ENCODE measurements at regions not wholly inside any gene's neighbourhood (a gene's known extent, or its start where the extent isn't known, plus 50 kb on each side); places are given as distances from the start of the nearest gene placed in this dataset.
"Not testable (repeated sequence)": the region's sequence is repeated elsewhere in the genome, so short reads cannot be mapped to it uniquely, and the experiment has no call there.

GRCh38 chr5:67644221-67644920, 447.8 kb upstream of the CD180 start:
- Mint-ChIP-seq H3K27ac (no peak overlapping the region), H3K36me3 (no peaks in the 10 kb centered on the region), H3K4me1 (peaks cover 0 to 10% (median 7%) of the 10 kb centered on the region in 7 donors), H3K9me3 (peaks cover 0 to 19% (median 2%) of the 10 kb centered on the region in 11 donors), H3K4me3 (no peak overlapping the region), H3K27me3 (no peaks in the 10 kb centered on the region)
- DNase-seq (no peak), ATAC-seq (no peak)
- H3K4me3 ChIP-seq (ENCODE audit: low read length), result no peak overlapping the region
- intact Hi-C loops (cut with micrococcal nuclease), result no loop called here
- no peak overlapping the region for H3K27ac ChIP-seq (ENCODE audit: low read depth, low read length)
- no peaks in the 10 kb centered on the region for H3K36me3 ChIP-seq (ENCODE audit: control insufficient read depth in 2 of 3, insufficient read depth in 3 of 3, low read length in 3 of 3)
- POLR2A ChIA-PET, result no interaction called here
- H3K4me1 ChIP-seq (ENCODE audit: control insufficient read depth in 2 of 2, insufficient read depth in 2 of 2, low read length in 2 of 2), result no peaks in the 10 kb centered on the region
- H3K27me3 ChIP-seq (ENCODE audit: control insufficient read depth in 2 of 2, insufficient read depth in 2 of 2, low read length in 2 of 2), result no peaks in the 10 kb centered on the region
- CTCF ChIA-PET, result no interaction called here
- no peaks in the 10 kb centered on the region for H3K9me3 ChIP-seq (ENCODE audit: control insufficient read depth in 2 of 3, low read length in 3 of 3)

- no peak overlapping the region for H3K27ac Mint-ChIP-seq
- H3K36me3 ChIP-seq (ENCODE audit: control insufficient read depth in 2 of 3, insufficient read depth in 3 of 3, low read length in 3 of 3), result no peaks in the 10 kb centered on the region
- CTCF ChIA-PET, result no interaction called here
- H3K36me3 Mint-ChIP-seq, result no peaks in the 10 kb centered on the region
- H3K4me1 Mint-ChIP-seq, result peaks cover 0 to 10% (median 7%) of the 10 kb centered on the region in 7 donors
- DNase-seq (no peak), ATAC-seq (no peak)
- no peak overlapping the region for H3K27ac ChIP-seq (ENCODE audit: low read depth, low read length)
- no peaks in the 10 kb centered on the region for H3K27me3 Mint-ChIP-seq
- H3K27me3 ChIP-seq (ENCODE audit: control insufficient read depth in 2 of 2, insufficient read depth in 2 of 2, low read length in 2 of 2), result no peaks in the 10 kb centered on the region
- POLR2A ChIA-PET, result no interaction called here
- no peaks in the 10 kb centered on the region for H3K9me3 ChIP-seq (ENCODE audit: control insufficient read depth in 2 of 3, low read length in 3 of 3)
- H3K4me1 ChIP-seq (ENCODE audit: control insufficient read depth in 2 of 2, insufficient read depth in 2 of 2, low read length in 2 of 2), result no peaks in the 10 kb centered on the region
- no peak overlapping the region for H3K4me3 ChIP-seq (ENCODE audit: low read length)
- H3K9me3 Mint-ChIP-seq, result peaks cover 0 to 19% (median 2%) of the 10 kb centered on the region in 11 donors
- no peak overlapping the region for H3K4me3 Mint-ChIP-seq
- intact Hi-C loops (cut with micrococcal nuclease), result no loop called here
Measured at GRCh38 chr5:67643536-67643935, 446.9 kb upstream of the CD180 start.

GRCh38 chr5:67639976-67640375, 443.4 kb upstream of the CD180 start:
- peaks cover 0 to 3% (median 0%) of the 10 kb centered on the region in 5 donors for H3K36me3 Mint-ChIP-seq
- H3K4me3 Mint-ChIP-seq, result no peak overlapping the region
- CTCF ChIA-PET, result no interaction called here
- DNase-seq (no peak), ATAC-seq (no peak)
- Histone ChIP-seq H3K27ac (ENCODE audit: low read depth, low read length) (no peak overlapping the region), H3K27me3 (ENCODE audit: control insufficient read depth in 2 of 2, insufficient read depth in 2 of 2, low read length in 2 of 2) (no peaks in the 10 kb centered on the region), H3K36me3 (ENCODE audit: control insufficient read depth in 2 of 3, insufficient read depth in 3 of 3, low read length in 3 of 3) (no peaks in the 10 kb centered on the region), H3K4me3 (ENCODE audit: low read length) (no peak overlapping the region), H3K9me3 (ENCODE audit: control insufficient read depth in 2 of 3, low read length in 3 of 3) (no peaks in the 10 kb centered on the region), H3K4me1 (ENCODE audit: control insufficient read depth in 2 of 2, insufficient read depth in 2 of 2, low read length in 2 of 2) (no peaks in the 10 kb centered on the region)
- no peaks in the 10 kb centered on the region for H3K4me1 Mint-ChIP-seq
- H3K27ac Mint-ChIP-seq, result no peak overlapping the region
- peaks cover 0 to 20% (median 4%) of the 10 kb centered on the region in 11 donors for H3K9me3 Mint-ChIP-seq
- intact Hi-C loops (cut with micrococcal nuclease), result no loop called here
- POLR2A ChIA-PET, result no interaction called here
- peaks cover 0 to 5% (median 0%) of the 10 kb centered on the region in 5 donors for H3K27me3 Mint-ChIP-seq

DNA sequence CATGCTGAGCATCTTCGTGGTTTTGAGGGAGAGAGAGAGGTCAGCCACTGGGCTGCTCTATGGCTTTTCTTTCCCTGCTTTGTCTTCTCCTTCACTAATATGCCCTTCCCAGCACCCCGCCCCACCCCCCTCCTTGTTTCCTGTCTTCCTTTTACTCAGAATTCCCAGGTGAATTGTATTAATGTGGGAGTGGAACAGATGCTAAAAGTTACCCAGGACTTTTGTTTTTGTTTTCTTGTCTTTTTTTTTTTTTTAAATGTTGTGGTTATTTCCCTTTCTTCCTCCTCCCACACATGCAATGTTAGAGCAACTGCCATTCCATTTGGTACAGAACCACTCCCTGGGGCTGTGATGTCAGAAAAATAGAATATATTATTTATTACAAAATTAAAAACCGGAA, 442.7 kb upstream of the CD180 start:
- Histone ChIP-seq H3K4me1 (ENCODE audit: control insufficient read depth in 2 of 2, insufficient read depth in 2 of 2, low read length in 2 of 2) (no peaks in the 10 kb centered on the region), H3K9me3 (ENCODE audit: control insufficient read depth in 2 of 3, low read length in 3 of 3) (no peaks in the 10 kb centered on the region), H3K4me3 (ENCODE audit: low read length) (no peak overlapping the region), H3K36me3 (ENCODE audit: control insufficient read depth in 2 of 3, insufficient read depth in 3 of 3, low read length in 3 of 3) (no peaks in the 10 kb centered on the region), H3K27me3 (ENCODE audit: control insufficient read depth in 2 of 2, insufficient read depth in 2 of 2, low read length in 2 of 2) (no peaks in the 10 kb centered on the region), H3K27ac (ENCODE audit: low read depth, low read length) (no peak overlapping the region)
- ChIA-PET POLR2A (no interaction called here), CTCF (no interaction called here)
- H3K27ac Mint-ChIP-seq, result no peak overlapping the region
- DNase-seq, result no peak
- peaks cover 0 to 9% (median 0%) of the 10 kb centered on the region in 5 donors for H3K27me3 Mint-ChIP-seq
- no peak overlapping the region for H3K4me3 Mint-ChIP-seq
- ATAC-seq, result no peak
- intact Hi-C loops (cut with micrococcal nuclease), result no loop called here
- peaks cover 0 to 7% (median 4%) of the 10 kb centered on the region in 5 donors for H3K36me3 Mint-ChIP-seq
- H3K4me1 Mint-ChIP-seq, result no peaks in the 10 kb centered on the region
- peaks cover 1 to 18% (median 5%) of the 10 kb centered on the region in 11 donors for H3K9me3 Mint-ChIP-seq

- Histone ChIP-seq H3K36me3 (ENCODE audit: control insufficient read depth in 2 of 3, insufficient read depth in 3 of 3, low read length in 3 of 3) (no peaks in the 10 kb centered on the region), H3K27ac (ENCODE audit: low read depth, low read length) (no peak overlapping the region), H3K9me3 (ENCODE audit: control insufficient read depth in 2 of 3, low read length in 3 of 3) (no peaks in the 10 kb centered on the region), H3K27me3 (ENCODE audit: control insufficient read depth in 2 of 2, insufficient read depth in 2 of 2, low read length in 2 of 2) (no peaks in the 10 kb centered on the region), H3K4me3 (ENCODE audit: low read length) (no peak overlapping the region), H3K4me1 (ENCODE audit: control insufficient read depth in 2 of 2, insufficient read depth in 2 of 2, low read length in 2 of 2) (no peaks in the 10 kb centered on the region)
- DNase-seq (no peak), ATAC-seq (no peak)
- Mint-ChIP-seq H3K36me3 (peaks cover 0 to 7% (median 6%) of the 10 kb centered on the region in 5 donors), H3K4me1 (no peaks in the 10 kb centered on the region), H3K4me3 (no peak overlapping the region), H3K27ac (no peak overlapping the region), H3K9me3 (peaks cover 0 to 16% (median 5%) of the 10 kb centered on the region in 11 donors), H3K27me3 (peaks cover 0 to 9% (median 0%) of the 10 kb centered on the region in 5 donors)
- intact Hi-C loops (cut with micrococcal nuclease), result no loop called here
- ChIA-PET POLR2A (no interaction called here), CTCF (no interaction called here)
Measured at GRCh38 chr5:67636850-67637524, 440.4 kb upstream of the CD180 start.

- Histone ChIP-seq H3K9me3 (ENCODE audit: control insufficient read depth in 2 of 3, low read length in 3 of 3) (no peaks in the 10 kb centered on the region), H3K36me3 (ENCODE audit: control insufficient read depth in 2 of 3, insufficient read depth in 3 of 3, low read length in 3 of 3) (no peaks in the 10 kb centered on the region), H3K27me3 (ENCODE audit: control insufficient read depth in 2 of 2, insufficient read depth in 2 of 2, low read length in 2 of 2) (no peaks in the 10 kb centered on the region), H3K4me3 (ENCODE audit: low read length) (no peak overlapping the region), H3K27ac (ENCODE audit: low read depth, low read length) (no peak overlapping the region), H3K4me1 (ENCODE audit: control insufficient read depth in 2 of 2, insufficient read depth in 2 of 2, low read length in 2 of 2) (no peaks in the 10 kb centered on the region)
- Mint-ChIP-seq H3K27me3 (peaks cover 0 to 9% (median 4%) of the 10 kb centered on the region in 5 donors), H3K36me3 (peaks cover 0 to 11% (median 11%) of the 10 kb centered on the region in 5 donors), H3K4me1 (no peaks in the 10 kb centered on the region), H3K9me3 (peaks cover 2 to 20% (median 6%) of the 10 kb centered on the region in 11 donors), H3K27ac (no peak overlapping the region), H3K4me3 (no peak overlapping the region)
- intact Hi-C loops (cut with micrococcal nuclease), result no loop called here
- no peak for ATAC-seq
- POLR2A ChIA-PET, result no interaction called here
- CTCF ChIA-PET, result no interaction called here
- DNase-seq, result no peak
Measured at GRCh38 chr5:67636091-67636490, 439.5 kb upstream of the CD180 start.

DNA sequence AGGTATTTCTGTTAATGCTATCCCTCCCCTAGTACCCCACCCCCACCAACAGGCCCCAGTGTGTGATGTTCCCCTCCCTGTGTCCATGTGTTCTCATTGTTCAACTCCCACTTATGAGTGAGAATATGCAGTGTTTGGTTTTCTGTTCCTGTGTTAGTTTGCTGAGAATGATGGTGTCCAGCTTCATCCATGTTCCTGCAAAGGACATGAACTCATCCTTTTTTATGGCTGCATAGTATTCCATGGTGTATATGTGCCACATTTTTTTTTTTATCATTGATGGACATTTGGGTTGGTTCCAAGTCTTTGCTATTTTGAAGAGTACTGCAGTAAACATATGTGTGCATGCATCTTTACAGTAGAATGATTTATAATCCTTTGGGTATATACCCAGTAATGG, 430.5 kb upstream of the CD180 start:
- DNase-seq; H3K4me3 ChIP-seq (ENCODE audit: low read length); CTCF ChIA-PET; POLR2A ChIA-PET; intact Hi-C loops (cut with micrococcal nuclease); H3K36me3 Mint-ChIP-seq; H3K27ac Mint-ChIP-seq; H3K9me3 ChIP-seq (ENCODE audit: control insufficient read depth in 2 of 3, low read length in 3 of 3); H3K36me3 ChIP-seq (ENCODE audit: control insufficient read depth in 2 of 3, insufficient read depth in 3 of 3, low read length in 3 of 3); H3K4me3 Mint-ChIP-seq; H3K27me3 ChIP-seq (ENCODE audit: control insufficient read depth in 2 of 2, insufficient read depth in 2 of 2, low read length in 2 of 2); H3K4me1 Mint-ChIP-seq; H3K4me1 ChIP-seq (ENCODE audit: control insufficient read depth in 2 of 2, insufficient read depth in 2 of 2, low read length in 2 of 2); ATAC-seq; H3K27me3 Mint-ChIP-seq; H3K27ac ChIP-seq (ENCODE audit: low read depth, low read length): not testable (repeated sequence)
- H3K9me3 Mint-ChIP-seq, result peaks cover 0 to 16% (median 6%) of the 10 kb centered on the region in 11 donors
